H1 (cell line): ENCODE measurements at regions not wholly inside any gene's neighbourhood (a gene's known extent, or its start where the extent isn't known, plus 50 kb on each side); places are given as distances from the start of the nearest gene placed in this dataset.

Experiments
- ASH2L ChIP-seq: fragments of 200-600, 300-600 bp; sonication (generic); IDR thresholded peaks from one replicate; pipeline ENCODE4 v1.7.1; 2017; ENCODE audit warnings: low read length
- EGR1 ChIP-seq: IDR thresholded peaks from 2 replicates; pipeline ENCODE4 v1.6.1; 2011; ENCODE audit warnings: low read depth, low read length, borderline replicate concordance
- TF ChIP-seq, protein P1 (sequence below): IDR thresholded peaks from 2 replicates; pipeline ENCODE4 v1.6.1; 2011; ENCODE audit warnings: low read length, improper control_type of control experiment

DNA sequence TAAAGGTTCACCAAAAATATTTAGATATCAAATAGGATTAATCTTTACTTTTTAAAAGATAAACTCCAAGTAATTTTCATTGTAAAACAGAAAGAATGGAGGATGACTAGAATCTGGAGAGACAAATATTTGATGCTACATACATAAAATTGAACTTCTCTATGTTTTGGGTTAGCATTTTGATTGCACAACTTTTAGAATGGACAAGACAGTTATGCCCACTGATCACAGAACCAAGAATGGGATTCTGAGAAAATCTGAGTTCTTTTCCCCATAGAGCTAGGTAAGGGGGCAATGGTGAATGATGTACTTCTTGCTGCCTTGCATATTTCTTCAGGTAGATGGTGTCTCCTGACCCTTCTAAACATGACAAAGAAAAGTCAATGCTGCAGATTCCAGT lies 191.2 kb upstream of the ZEB2 start (continued):
- TF ChIP-seq, protein P1, sequence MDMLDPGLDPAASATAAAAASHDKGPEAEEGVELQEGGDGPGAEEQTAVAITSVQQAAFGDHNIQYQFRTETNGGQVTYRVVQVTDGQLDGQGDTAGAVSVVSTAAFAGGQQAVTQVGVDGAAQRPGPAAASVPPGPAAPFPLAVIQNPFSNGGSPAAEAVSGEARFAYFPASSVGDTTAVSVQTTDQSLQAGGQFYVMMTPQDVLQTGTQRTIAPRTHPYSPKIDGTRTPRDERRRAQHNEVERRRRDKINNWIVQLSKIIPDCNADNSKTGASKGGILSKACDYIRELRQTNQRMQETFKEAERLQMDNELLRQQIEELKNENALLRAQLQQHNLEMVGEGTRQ, result no peak
- no peak for TF ChIP-seq EGR1
- no peak for TF ChIP-seq ASH2L
